Right lobe of liver (tissue), 4 donors: ENCODE measurements at regions not wholly inside any gene's neighbourhood (a gene's known extent, or its start where the extent isn't known, plus 50 kb on each side); places are given as distances from the start of the nearest gene placed in this dataset.

Source experiments
- CTCF ChIP-seq, 4 donors: fragments of 200-600 bp in 3 of 4; fragments of 450-650 bp in 1 of 4; IDR thresholded peaks; one replicate each; pipeline versions ENCODE4 v1.5.1 to v1.8.0; 2016 to 2022; ENCODE audit warnings: antibody characterized with exemption in 4 of 4, mild to moderate bottlenecking in 2 of 4
- POLR2A ChIP-seq: fragments of 450-650 bp; IDR thresholded peaks from one replicate; pipeline ENCODE4 v1.6.1; 2017; ENCODE audit warnings: antibody characterized with exemption, mild to moderate bottlenecking
- donor health status: DM: no; HTN: no; CAD: no.
- donor health status: DM: no; HTN: no; CAD: no.
- donor health status: DM: no; HTN: yes; CAD: no.

- no peak for TF ChIP-seq CTCF (IDR thresholded peaks at IDR 0.05)
- no peak for TF ChIP-seq POLR2A
Measured at GRCh38 chr5:154697371-154697770, 57.8 kb upstream of the LARP1 start.
